ENCODE measurements at regions not wholly inside any gene's neighbourhood (a gene's known extent, or its start where the extent isn't known, plus 50 kb on each side); places are given as distances from the start of the nearest gene placed in this dataset.

DNA sequence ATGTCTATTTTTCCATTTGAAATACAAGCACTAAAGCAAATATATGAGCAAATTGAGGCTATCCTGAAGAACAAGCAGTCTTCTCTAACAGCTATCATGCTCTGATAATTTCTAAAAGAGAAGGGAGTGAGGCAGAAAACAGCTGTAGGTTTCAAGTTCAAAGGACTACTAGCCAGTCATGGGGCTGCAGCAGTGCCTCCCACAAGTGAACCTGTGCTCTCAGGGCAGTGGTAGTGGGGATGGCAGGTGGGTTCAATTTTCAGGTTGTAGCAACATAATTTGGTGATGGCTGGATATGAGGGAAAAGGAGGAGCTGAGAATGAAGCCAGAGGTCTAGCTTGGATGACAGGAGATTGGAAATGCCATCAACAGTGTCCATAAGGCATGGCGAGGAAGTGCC is 93.5 kb upstream of the ARHGAP20 start:
- H3K27me3 ChIP-seq (ENCODE audit: insufficient read depth, low read length): no peaks in the 10 kb centered on the region
- no peak overlapping the region for H3K27ac ChIP-seq (ENCODE audit: insufficient read length, low read depth, low read length)
- no peak for DNase-seq
- H3K9me3 ChIP-seq (ENCODE audit: control insufficient read depth, low read depth, low read length): no peaks in the 10 kb centered on the region
- H3K79me1 ChIP-seq (ENCODE audit: insufficient read depth, low read depth, low read length, poor library complexity, severe bottlenecking): no peaks in the 10 kb centered on the region
- no peak overlapping the region for H3T11ph ChIP-seq (ENCODE audit: low read length)
- no peaks in the 10 kb centered on the region for H3K79me2 ChIP-seq (ENCODE audit: insufficient read depth, low read length)
- Mint-ChIP-seq H3K36me3 (ENCODE audit: insufficient read depth in 1 of 3, low read depth in 3 of 3) (no peaks in the 10 kb centered on the region), H3K9me3 (no peaks in the 10 kb centered on the region), H3K4me3 (no peak overlapping the region), H3K4me1 (no peaks in the 10 kb centered on the region), H3K27me3 (ENCODE audit: low read depth) (no peaks in the 10 kb centered on the region), H3K27ac (no peak overlapping the region)
- H3K9ac ChIP-seq (ENCODE audit: extremely low read depth, insufficient read length, low read length): no peak overlapping the region
- no peak overlapping the region for H4K8ac ChIP-seq (replicated peaks; ENCODE audit: insufficient read length, low read depth, low read length)
- H3K56ac ChIP-seq (ENCODE audit: insufficient read length, low read depth, low read length): no peak overlapping the region
- no peak overlapping the region for H4K5ac ChIP-seq (ENCODE audit: insufficient read length, low read depth, low read length)
- H2BK12ac ChIP-seq (ENCODE audit: insufficient read length, low read depth, low read length): no peak overlapping the region
- no peak overlapping the region for H2BK20ac ChIP-seq (ENCODE audit: low read depth, low read length, poor library complexity, severe bottlenecking)
- no CpG with 5 or more reads among the region's 1 CpG for WGBS (ENCODE audit: extremely low coverage, insufficient read length, low lambda C conversion rate)
- H3K18ac ChIP-seq (ENCODE audit: insufficient read length, low read depth, low read length): no peak overlapping the region
- TF ChIP-seq, protein P1, sequence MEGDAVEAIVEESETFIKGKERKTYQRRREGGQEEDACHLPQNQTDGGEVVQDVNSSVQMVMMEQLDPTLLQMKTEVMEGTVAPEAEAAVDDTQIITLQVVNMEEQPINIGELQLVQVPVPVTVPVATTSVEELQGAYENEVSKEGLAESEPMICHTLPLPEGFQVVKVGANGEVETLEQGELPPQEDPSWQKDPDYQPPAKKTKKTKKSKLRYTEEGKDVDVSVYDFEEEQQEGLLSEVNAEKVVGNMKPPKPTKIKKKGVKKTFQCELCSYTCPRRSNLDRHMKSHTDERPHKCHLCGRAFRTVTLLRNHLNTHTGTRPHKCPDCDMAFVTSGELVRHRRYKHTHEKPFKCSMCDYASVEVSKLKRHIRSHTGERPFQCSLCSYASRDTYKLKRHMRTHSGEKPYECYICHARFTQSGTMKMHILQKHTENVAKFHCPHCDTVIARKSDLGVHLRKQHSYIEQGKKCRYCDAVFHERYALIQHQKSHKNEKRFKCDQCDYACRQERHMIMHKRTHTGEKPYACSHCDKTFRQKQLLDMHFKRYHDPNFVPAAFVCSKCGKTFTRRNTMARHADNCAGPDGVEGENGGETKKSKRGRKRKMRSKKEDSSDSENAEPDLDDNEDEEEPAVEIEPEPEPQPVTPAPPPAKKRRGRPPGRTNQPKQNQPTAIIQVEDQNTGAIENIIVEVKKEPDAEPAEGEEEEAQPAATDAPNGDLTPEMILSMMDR (conservative IDR thresholded peaks at IDR 0.05): no peak
- H3K4ac ChIP-seq (ENCODE audit: low read depth, low read length): no peak overlapping the region
- H3K23ac ChIP-seq (ENCODE audit: insufficient read length, low read depth, low read length): no peak overlapping the region
- H2BK5ac ChIP-seq (ENCODE audit: insufficient read length, low read length): no peak overlapping the region
- H4K91ac ChIP-seq (ENCODE audit: insufficient read length, low read depth, low read length): no peak overlapping the region
- no peak overlapping the region for H2AK5ac ChIP-seq (ENCODE audit: insufficient read length, low read length)
- no peaks in the 10 kb centered on the region for H4K20me1 ChIP-seq (ENCODE audit: control insufficient read depth, insufficient read depth, insufficient read length)
- no peaks in the 10 kb centered on the region for H3K23me2 ChIP-seq (ENCODE audit: insufficient read length, low read depth, low read length, poor library complexity, severe bottlenecking)
- H2AFZ ChIP-seq (ENCODE audit: low read length): no peak overlapping the region
- H2BK15ac ChIP-seq (ENCODE audit: low read depth, low read length): no peak overlapping the region
- no peak overlapping the region for H2BK120ac ChIP-seq (ENCODE audit: low read depth, low read length, poor library complexity, severe bottlenecking)
- H3K4me2 ChIP-seq (ENCODE audit: insufficient read depth, insufficient read length, low read length): no peak overlapping the region
- no peaks in the 10 kb centered on the region for H3K4me1 ChIP-seq (ENCODE audit: insufficient read depth, low read length)
- no peak overlapping the region for H3K14ac ChIP-seq (ENCODE audit: insufficient read depth, low read length)
